Mesenteric fat pad (tissue), 1 donor: ENCODE measurements at regions not wholly inside any gene's neighbourhood (a gene's known extent, or its start where the extent isn't known, plus 50 kb on each side); places are given as distances from the start of the nearest gene placed in this dataset.

Experiments
- DNase-seq: peaks from one replicate; pipeline ENCODE4 v3.0.0-alpha.2; 2020; ENCODE audit warnings: low spot score
- donor health status: DM: yes; HTN: yes; CAD: no.

DNA sequence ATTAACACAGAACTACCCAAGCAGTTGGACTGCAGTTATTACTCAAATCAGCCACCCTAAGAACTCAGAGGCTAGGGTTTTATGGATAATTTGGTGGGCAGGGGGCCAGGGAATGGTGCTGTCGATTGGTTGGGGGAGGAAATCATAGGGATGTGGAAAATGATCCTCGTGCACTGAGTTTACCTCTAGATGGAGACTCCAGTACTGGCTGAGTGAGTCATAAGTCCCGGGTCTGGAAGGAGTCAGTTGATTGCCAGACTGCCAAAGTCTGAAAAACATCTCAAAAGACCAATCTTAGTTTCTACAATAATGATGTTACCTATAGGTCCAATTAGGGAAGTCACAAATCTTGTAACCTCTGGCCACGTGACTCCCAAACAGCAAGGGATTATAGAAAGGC, 257.5 kb upstream of the PRMT6 start:
- DNase-seq = no peak

DNA sequence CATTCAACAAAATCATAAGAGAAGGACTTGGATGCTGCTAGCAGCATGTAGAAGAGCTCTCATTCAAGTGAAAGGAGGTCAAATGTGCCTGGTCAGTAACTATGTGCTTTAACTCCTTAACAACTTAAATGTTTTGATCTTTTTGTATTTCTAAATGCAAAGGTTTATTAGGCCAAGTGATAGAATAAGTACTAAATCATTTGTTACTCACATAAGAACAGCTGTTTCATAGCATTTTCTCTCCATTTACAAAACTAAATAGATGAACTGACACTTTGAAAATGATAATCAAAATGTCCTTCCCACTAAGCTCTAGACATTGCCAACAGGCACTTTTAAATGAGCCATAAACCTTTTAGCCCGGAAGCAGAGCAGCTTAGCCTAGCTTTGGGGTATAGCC, 254.3 kb upstream of the PRMT6 start:
- DNase-seq = no peak

- DNase-seq = no peak
Observed at GRCh38 chr1:106814418-106814817, 242.1 kb upstream of the PRMT6 start.

DNA sequence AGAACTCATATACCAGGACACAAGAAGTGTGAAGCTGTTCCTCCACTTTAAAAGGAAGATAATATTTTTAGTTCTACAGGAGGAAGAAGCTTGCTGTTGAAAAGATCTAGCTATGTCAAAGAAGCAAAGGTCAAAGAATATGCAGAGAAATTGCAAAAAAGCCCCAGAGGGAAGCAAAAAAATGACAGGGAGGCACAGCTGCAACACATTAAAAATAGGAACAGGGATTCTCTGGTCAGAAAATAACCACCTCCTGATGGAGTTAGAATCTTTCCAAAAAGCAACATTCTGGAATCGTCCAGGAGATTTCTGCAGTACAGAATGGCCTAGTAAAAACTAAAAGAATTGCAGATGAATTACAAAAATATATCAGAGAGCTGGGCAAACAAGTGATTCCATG, 238.9 kb upstream of the PRMT6 start:
- no peak for DNase-seq

- DNase-seq = no peak
Observed at GRCh38 chr1:106831511-106831910, 225.0 kb upstream of the PRMT6 start.

GRCh38 chr1:106836708-106837107, 219.8 kb upstream of the PRMT6 start:
- DNase-seq = no peak

DNA sequence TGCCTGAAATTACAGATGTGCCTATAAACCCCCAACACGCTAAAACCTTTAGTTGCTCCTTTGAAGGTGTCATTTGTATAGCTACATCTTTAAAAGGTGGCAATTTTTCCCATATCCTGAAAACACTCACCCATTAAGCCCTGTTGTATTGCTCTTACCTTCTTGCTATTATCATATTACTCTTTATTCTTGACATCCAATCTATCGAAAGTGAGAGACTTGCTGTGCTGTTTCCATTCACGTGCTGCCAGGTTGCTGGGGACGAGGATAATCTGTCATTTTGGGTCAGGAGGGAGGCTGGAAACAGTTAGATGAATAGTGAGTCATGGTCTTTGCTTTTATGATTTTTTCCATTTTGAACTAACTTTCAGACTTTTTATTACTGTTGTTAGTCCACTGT, 213.0 kb upstream of the PRMT6 start:
- DNase-seq = no peak

- DNase-seq = no peak
Observed at GRCh38 chr1:106846656-106847055, 209.8 kb upstream of the PRMT6 start.

DNA sequence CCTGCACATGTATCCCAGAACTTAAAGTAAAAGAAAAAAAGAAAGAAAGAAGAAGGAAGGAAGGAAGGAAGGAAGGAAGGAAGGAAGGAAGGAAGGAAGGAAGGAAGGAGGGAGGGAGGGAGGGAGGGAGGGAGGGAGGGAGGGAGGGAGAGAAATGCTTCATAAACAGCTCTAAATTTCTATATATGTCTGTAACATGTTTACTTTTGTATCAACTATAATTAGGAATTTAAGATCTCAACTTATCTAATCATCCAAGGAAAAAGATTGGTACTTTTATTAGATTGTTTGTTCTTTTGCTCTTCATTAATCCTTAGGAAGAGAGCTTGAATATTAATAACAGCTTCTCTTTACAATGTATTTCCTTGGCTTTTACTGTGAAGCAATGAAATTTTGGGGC, 195.4 kb upstream of the PRMT6 start:
- DNase-seq = no peak

GRCh38 chr1:106868828-106869227, 187.6 kb upstream of the PRMT6 start:
- DNase-seq = no peak

GRCh38 chr1:106875622-106876021, 180.9 kb upstream of the PRMT6 start:
- DNase-seq = no peak

DNA sequence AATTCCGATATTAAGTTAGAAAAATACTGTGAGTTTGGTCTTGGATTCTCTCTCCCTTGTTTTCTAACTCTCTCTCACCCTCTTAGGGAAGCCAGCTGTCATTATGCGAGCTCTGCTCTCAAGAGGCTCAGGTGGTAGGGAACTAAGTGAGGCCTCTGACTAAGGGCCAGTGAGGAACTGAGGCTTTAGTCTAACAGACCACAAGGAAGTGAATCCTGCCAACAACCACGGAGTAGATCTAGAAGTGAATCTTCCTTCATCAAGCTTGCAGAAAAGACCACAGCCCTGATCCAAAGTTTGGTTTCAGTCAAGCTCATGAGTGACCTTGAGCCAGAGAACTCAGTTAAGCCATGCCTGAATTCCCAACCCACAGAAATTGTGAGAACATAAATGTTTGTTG, 180.1 kb upstream of the PRMT6 start:
- DNase-seq = no peak

DNA sequence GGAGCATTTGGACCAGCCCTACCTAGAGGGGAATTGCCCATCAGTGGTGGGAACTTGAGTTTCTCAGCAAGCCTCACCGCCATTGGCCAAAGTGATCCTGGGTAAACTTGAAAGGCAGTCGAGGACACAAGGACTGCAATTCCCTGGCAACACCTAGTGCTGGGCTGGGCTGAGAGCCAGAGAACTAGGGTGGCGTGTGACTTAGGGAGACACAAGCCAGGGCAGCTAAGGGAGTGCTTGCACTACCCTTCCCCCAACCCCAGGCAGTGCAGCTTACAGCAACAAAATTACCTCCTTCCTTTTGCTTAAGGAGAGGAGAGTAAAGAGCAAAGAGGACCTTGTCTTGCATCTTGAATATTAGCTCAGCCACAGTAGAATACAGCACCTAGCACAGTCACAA, 176.9 kb upstream of the PRMT6 start:
- DNase-seq = no peak

GRCh38 chr1:106880226-106880625, 176.2 kb upstream of the PRMT6 start:
- no peak for DNase-seq

- no peak for DNase-seq
Observed at GRCh38 chr1:106883208-106883607, 173.3 kb upstream of the PRMT6 start.

- no peak for DNase-seq
Observed at GRCh38 chr1:106889059-106889458, 167.4 kb upstream of the PRMT6 start.

DNA sequence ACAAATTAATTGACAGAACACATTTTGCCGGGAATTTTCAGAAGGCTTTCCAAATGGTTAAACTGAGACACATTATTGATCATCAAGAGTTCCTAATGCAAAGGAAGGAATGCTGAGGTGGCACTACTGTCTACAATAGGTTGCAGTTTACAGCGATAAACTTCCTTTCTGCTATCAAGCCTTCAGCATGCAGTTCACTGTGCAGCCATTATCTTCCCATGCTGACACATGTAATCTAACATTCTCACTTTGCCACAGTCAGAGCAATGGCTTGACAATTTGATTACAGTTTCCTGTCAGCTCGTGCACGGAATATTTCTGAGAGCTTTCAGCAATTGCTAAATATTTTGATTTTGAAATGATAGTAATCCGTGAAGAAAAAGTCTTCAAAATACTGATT, 166.9 kb upstream of the PRMT6 start:
- DNase-seq = no peak

GRCh38 chr1:106897976-106898375, 158.5 kb upstream of the PRMT6 start:
- no peak for DNase-seq

- no peak for DNase-seq
Observed at GRCh38 chr1:106899644-106900043, 156.8 kb upstream of the PRMT6 start.

DNA sequence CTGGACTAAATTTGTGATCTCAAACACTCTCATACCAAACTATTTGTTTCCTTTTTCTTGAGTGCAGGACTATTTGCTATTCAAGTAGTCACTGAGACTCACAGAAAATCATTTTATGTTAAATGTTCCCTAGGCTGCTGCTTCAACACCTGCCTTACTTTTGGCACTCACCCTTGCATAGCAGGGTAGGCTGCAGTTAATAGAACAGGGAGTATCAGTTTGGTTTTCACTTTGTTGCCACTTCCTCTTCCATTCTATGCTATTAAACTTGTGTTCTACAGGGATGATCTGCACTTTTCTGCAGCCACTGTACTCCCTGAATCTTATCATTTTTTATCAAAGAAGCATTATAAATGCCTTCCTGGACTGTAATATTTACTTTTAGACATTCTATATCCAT, 148.7 kb upstream of the PRMT6 start:
- no peak for DNase-seq

GRCh38 chr1:106908689-106909088, 147.8 kb upstream of the PRMT6 start:
- no peak for DNase-seq

GRCh38 chr1:106910798-106911197, 145.7 kb upstream of the PRMT6 start:
- no peak for DNase-seq

DNA sequence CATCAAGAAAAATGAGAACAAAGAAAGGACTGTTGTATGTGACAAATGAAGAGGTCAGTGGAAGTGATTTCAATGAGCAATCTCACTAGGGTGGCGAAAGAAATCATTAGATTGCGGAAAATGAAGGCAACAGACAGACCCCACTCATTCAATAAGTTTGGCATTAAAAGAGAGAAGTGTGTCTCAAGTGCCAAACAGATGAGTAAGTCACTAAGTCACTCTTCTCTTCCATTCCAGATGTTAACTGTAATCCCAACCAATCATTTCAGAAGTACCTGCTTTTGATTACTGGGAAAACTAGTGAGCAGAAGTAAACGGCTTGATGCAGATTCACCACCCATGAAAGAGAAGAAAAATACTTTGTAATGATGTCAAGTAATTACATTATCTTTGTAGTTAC, 144.3 kb upstream of the PRMT6 start:
- no peak for DNase-seq

DNA sequence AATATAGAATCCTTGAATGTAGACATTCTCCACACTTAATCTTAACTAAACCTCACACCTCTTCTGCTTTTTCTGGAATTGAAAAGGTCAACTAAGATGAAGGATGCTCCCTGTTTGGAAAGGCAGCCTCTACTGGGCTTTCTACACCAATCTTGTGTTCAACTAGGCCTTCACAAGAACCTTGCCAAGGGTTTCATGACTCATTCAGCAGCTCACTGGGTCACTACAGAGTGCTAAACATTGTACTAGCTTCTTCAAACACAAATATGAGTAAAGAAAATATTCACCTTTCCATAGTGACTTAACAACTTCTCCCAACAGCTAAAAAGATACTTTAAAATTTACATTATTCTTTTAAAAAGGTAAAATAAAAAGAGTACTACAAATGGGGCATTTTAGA, 135.3 kb upstream of the PRMT6 start:
- no peak for DNase-seq

DNA sequence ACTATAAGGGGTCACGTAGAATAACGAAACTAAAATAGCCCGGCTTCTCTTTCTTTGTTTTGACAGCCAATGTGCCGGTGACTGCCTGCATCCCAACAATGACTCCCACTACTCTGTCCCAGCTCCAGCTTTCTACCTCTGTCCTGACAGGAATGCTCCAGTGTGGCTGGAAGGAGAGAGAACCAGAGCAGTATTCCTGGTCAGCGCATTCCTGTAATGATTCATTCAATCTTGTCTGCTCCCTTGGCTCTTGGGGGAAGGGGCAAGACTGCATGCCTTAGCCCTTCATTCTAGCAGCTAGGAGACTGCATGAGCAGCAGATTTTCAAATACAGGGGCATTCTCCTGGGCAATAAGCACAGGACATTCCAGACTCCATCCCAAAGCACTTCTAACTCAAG, 132.1 kb upstream of the PRMT6 start:
- no peak for DNase-seq
